ENCODE measurements at regions not wholly inside any gene's neighbourhood (a gene's known extent, or its start where the extent isn't known, plus 50 kb on each side); places are given as distances from the start of the nearest gene placed in this dataset.

DNA sequence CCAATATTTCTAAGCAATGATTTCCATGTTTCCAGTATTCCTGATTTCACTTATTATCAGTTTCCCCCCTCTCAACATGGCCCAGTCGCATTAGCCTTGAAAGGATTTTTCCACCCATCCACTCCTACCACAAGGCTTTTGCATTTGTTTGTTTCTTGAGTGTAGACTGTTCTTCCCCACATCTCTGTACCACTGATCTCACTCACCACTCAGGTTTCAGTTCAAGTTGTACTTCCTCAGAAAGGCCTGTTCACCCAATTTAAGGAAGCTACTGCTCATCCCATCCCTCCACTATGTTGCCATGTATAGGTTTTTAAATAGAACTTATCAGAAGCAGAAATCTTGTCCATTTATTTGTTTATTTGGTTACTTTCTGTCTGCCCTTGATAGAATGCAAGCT lies 472.3 kb downstream of the FAM181B start:
- no peaks in the 10 kb centered on the region for H3K36me3 ChIP-seq (ENCODE audit: control insufficient read depth in 4 of 4, insufficient read depth in 3 of 4, low read depth in 1 of 4, low read length in 3 of 4)
- H3K4me3 ChIP-seq (ENCODE audit: low read depth in 1 of 3, low read length in 3 of 3): no peak overlapping the region
- H3K4me1 ChIP-seq (ENCODE audit: control insufficient read depth in 4 of 4, insufficient read depth in 4 of 4, low read length in 3 of 4): no peaks in the 10 kb centered on the region
- H3K9ac ChIP-seq (ENCODE audit: low read depth in 1 of 2, low read length in 2 of 2): no peak overlapping the region
- no peak overlapping the region for H3K27ac ChIP-seq (ENCODE audit: low read depth in 1 of 2, low read length in 2 of 2)
- WGBS: 37% methylated on average over 1 of the region's 1 CpG
- DNase-seq (ENCODE audit: low spot score): no peak
- TF ChIP-seq, protein P1, sequence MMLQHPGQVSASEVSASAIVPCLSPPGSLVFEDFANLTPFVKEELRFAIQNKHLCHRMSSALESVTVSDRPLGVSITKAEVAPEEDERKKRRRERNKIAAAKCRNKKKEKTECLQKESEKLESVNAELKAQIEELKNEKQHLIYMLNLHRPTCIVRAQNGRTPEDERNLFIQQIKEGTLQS (IDR thresholded peaks at IDR 0.05): no peak
- no peak for TF ChIP-seq SP1 (IDR thresholded peaks at IDR 0.05)
- no peak for TF ChIP-seq GABPA (IDR thresholded peaks at IDR 0.05 in 1 of 2, conservative IDR thresholded peaks at IDR 0.05 in 1 of 2)
- no peak for TF ChIP-seq HNF4G (IDR thresholded peaks at IDR 0.05)
- no peaks in the 10 kb centered on the region for H3K27me3 ChIP-seq (ENCODE audit: control insufficient read depth in 4 of 4, insufficient read depth in 4 of 4, low read length in 3 of 4)
- no peaks in the 10 kb centered on the region for H3K9me3 ChIP-seq (ENCODE audit: control insufficient read depth in 4 of 4, low read length in 3 of 4)

DNA sequence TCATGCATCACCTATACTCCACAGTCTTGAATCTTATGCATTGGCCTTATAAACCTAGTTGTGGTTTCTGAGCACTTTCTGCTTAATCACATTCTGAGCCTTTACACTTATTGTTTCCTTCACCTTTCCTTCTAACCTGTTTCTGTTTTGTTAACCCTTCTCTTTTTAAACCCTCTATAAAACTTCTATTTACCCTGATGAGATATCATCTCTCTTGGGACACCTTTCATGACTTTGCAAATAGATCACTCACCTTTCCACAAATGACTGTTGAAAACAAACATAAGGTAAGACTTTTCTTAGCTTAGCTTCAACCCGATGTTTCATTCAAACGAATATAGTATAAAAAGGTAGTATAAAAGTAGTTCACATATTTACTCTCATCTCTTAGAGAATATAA lies 483.6 kb downstream of the FAM181B start:
- H3K9me3 ChIP-seq (ENCODE audit: control insufficient read depth in 4 of 4, low read length in 3 of 4): no peaks in the 10 kb centered on the region
- H3K27ac ChIP-seq (ENCODE audit: low read depth in 1 of 2, low read length in 2 of 2): no peak overlapping the region
- H3K36me3 ChIP-seq (ENCODE audit: control insufficient read depth in 4 of 4, insufficient read depth in 3 of 4, low read depth in 1 of 4, low read length in 3 of 4): no peaks in the 10 kb centered on the region
- DNase-seq (ENCODE audit: low spot score): no peak
- no peak overlapping the region for H3K4me3 ChIP-seq (ENCODE audit: low read depth in 1 of 3, low read length in 3 of 3)
- no peaks in the 10 kb centered on the region for H3K27me3 ChIP-seq (ENCODE audit: control insufficient read depth in 4 of 4, insufficient read depth in 4 of 4, low read length in 3 of 4)
- TF ChIP-seq TAF1 (conservative IDR thresholded peaks at IDR 0.05) (no peak), FOXA1 (IDR thresholded peaks at IDR 0.05) (no peak), HNF4A (conservative IDR thresholded peaks at IDR 0.05) (no peak), RXRA (IDR thresholded peaks at IDR 0.05) (no peak), RAD21 (IDR thresholded peaks at IDR 0.05) (no peak), YY1 (IDR thresholded peaks at IDR 0.05) (no peak), HNF4G (IDR thresholded peaks at IDR 0.05) (no peak), JUND (IDR thresholded peaks at IDR 0.05) (no peak), SP1 (IDR thresholded peaks at IDR 0.05) (no peak), NR2F2 (IDR thresholded peaks at IDR 0.05) (no peak), EGR1 (IDR thresholded peaks at IDR 0.05; ENCODE audit: low read depth in 2 of 2) (no peak), FOXA2 (IDR thresholded peaks at IDR 0.05) (no peak), GABPA (IDR thresholded peaks at IDR 0.05 in 1 of 2, conservative IDR thresholded peaks at IDR 0.05 in 1 of 2) (no peak)
- TF ChIP-seq, protein P2, sequence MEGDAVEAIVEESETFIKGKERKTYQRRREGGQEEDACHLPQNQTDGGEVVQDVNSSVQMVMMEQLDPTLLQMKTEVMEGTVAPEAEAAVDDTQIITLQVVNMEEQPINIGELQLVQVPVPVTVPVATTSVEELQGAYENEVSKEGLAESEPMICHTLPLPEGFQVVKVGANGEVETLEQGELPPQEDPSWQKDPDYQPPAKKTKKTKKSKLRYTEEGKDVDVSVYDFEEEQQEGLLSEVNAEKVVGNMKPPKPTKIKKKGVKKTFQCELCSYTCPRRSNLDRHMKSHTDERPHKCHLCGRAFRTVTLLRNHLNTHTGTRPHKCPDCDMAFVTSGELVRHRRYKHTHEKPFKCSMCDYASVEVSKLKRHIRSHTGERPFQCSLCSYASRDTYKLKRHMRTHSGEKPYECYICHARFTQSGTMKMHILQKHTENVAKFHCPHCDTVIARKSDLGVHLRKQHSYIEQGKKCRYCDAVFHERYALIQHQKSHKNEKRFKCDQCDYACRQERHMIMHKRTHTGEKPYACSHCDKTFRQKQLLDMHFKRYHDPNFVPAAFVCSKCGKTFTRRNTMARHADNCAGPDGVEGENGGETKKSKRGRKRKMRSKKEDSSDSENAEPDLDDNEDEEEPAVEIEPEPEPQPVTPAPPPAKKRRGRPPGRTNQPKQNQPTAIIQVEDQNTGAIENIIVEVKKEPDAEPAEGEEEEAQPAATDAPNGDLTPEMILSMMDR (IDR thresholded peaks at IDR 0.05; ENCODE audit: low read depth, low read length, missing input control): no peak
- TF ChIP-seq, protein P1 (IDR thresholded peaks at IDR 0.05): no peak
- TF ChIP-seq, protein P3, sequence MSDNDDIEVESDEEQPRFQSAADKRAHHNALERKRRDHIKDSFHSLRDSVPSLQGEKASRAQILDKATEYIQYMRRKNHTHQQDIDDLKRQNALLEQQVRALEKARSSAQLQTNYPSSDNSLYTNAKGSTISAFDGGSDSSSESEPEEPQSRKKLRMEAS (IDR thresholded peaks at IDR 0.05): no peak
- TF ChIP-seq, protein P4, sequence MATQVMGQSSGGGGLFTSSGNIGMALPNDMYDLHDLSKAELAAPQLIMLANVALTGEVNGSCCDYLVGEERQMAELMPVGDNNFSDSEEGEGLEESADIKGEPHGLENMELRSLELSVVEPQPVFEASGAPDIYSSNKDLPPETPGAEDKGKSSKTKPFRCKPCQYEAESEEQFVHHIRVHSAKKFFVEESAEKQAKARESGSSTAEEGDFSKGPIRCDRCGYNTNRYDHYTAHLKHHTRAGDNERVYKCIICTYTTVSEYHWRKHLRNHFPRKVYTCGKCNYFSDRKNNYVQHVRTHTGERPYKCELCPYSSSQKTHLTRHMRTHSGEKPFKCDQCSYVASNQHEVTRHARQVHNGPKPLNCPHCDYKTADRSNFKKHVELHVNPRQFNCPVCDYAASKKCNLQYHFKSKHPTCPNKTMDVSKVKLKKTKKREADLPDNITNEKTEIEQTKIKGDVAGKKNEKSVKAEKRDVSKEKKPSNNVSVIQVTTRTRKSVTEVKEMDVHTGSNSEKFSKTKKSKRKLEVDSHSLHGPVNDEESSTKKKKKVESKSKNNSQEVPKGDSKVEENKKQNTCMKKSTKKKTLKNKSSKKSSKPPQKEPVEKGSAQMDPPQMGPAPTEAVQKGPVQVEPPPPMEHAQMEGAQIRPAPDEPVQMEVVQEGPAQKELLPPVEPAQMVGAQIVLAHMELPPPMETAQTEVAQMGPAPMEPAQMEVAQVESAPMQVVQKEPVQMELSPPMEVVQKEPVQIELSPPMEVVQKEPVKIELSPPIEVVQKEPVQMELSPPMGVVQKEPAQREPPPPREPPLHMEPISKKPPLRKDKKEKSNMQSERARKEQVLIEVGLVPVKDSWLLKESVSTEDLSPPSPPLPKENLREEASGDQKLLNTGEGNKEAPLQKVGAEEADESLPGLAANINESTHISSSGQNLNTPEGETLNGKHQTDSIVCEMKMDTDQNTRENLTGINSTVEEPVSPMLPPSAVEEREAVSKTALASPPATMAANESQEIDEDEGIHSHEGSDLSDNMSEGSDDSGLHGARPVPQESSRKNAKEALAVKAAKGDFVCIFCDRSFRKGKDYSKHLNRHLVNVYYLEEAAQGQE (IDR thresholded peaks at IDR 0.05): no peak
- TF ChIP-seq, protein P5, sequence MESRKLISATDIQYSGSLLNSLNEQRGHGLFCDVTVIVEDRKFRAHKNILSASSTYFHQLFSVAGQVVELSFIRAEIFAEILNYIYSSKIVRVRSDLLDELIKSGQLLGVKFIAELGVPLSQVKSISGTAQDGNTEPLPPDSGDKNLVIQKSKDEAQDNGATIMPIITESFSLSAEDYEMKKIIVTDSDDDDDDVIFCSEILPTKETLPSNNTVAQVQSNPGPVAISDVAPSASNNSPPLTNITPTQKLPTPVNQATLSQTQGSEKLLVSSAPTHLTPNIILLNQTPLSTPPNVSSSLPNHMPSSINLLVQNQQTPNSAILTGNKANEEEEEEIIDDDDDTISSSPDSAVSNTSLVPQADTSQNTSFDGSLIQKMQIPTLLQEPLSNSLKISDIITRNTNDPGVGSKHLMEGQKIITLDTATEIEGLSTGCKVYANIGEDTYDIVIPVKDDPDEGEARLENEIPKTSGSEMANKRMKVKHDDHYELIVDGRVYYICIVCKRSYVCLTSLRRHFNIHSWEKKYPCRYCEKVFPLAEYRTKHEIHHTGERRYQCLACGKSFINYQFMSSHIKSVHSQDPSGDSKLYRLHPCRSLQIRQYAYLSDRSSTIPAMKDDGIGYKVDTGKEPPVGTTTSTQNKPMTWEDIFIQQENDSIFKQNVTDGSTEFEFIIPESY (IDR thresholded peaks at IDR 0.05): no peak
- H3K9ac ChIP-seq (ENCODE audit: low read depth in 1 of 2, low read length in 2 of 2): no peak overlapping the region
- H3K4me1 ChIP-seq (ENCODE audit: control insufficient read depth in 4 of 4, insufficient read depth in 4 of 4, low read length in 3 of 4): no peaks in the 10 kb centered on the region
- WGBS: 36% methylated on average over 2 of the region's 2 CpGs

Measured in liver (tissue), 8 donors.